MM.1S (cell line): ENCODE measurements at regions not wholly inside any gene's neighbourhood (a gene's known extent, or its start where the extent isn't known, plus 50 kb on each side); places are given as distances from the start of the nearest gene placed in this dataset.

Experiments used
- EZH2 ChIP-seq: fragments of 300-600 bp; sonication (generic); optimal IDR thresholded peaks from 2 replicates; pipeline ENCODE3; 2017; ENCODE audit warnings: low read depth, mild to moderate bottlenecking, antibody characterized with exemption, low read length, mixed read lengths
- TF ChIP-seq, protein P1 (sequence below): fragments of 300-600 bp; sonication (generic); IDR thresholded peaks from 2 replicates; pipeline ENCODE4 v1.5.1; 2016; ENCODE audit warnings: antibody characterized with exemption, low read length, mixed read lengths

DNA sequence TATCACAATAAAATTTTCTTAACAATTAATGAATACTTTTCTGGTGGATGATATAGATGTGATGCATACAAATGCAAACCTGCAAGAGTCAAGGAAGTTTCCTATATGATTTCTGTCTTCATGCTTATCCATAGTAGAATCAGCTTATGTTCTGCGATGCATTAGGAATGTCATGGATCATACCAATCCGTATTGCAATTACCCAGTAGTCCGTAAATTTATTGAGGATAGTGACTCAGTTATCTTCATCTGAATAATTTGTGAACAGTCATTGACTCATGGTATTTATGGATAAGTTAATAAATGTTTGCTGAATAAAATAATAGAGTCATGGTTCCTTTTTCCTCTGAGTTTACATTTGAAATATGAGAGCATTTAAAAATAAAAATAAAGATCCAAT, 483.4 kb downstream of the LRFN5 start:
- TF ChIP-seq, protein P1, sequence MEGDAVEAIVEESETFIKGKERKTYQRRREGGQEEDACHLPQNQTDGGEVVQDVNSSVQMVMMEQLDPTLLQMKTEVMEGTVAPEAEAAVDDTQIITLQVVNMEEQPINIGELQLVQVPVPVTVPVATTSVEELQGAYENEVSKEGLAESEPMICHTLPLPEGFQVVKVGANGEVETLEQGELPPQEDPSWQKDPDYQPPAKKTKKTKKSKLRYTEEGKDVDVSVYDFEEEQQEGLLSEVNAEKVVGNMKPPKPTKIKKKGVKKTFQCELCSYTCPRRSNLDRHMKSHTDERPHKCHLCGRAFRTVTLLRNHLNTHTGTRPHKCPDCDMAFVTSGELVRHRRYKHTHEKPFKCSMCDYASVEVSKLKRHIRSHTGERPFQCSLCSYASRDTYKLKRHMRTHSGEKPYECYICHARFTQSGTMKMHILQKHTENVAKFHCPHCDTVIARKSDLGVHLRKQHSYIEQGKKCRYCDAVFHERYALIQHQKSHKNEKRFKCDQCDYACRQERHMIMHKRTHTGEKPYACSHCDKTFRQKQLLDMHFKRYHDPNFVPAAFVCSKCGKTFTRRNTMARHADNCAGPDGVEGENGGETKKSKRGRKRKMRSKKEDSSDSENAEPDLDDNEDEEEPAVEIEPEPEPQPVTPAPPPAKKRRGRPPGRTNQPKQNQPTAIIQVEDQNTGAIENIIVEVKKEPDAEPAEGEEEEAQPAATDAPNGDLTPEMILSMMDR: no peak
- TF ChIP-seq EZH2: no peak
